Renal cortex interstitium (tissue), 11 donors: ENCODE measurements at regions not wholly inside any gene's neighbourhood (a gene's known extent, or its start where the extent isn't known, plus 50 kb on each side); places are given as distances from the start of the nearest gene placed in this dataset.
A peak's percentile ranks its signal among the peaks of the same experiment; 100 is the strongest.

Source experiments
- DNase-seq, 11 donors: peaks; one replicate each; pipeline ENCODE4 v3.0.0-alpha.2; 2013; ENCODE audit warnings: low read depth in 9 of 11, low spot score in 4 of 11; ENCODE audit errors: extremely low read depth in 1 of 11

DNA sequence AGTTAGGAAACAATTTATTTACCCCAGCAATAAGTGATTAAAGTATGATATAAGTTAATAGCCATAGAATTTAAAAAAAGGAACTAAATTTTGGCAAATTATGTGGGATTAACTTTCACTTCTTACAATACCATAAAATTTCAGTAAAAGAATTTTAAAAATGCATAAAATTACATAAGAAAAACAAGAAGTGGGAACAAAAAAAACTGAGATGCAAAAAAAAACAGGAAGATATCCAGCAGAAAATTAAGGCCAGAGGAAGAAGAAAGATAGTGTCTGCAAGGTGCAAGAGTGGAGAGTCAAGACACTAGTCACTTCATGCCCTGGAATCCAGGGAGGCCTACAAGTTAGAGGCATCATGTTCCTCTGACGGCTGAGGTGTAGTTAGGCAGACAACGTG, 184.2 kb downstream of the GASK1B start:
- no peak for DNase-seq

DNA sequence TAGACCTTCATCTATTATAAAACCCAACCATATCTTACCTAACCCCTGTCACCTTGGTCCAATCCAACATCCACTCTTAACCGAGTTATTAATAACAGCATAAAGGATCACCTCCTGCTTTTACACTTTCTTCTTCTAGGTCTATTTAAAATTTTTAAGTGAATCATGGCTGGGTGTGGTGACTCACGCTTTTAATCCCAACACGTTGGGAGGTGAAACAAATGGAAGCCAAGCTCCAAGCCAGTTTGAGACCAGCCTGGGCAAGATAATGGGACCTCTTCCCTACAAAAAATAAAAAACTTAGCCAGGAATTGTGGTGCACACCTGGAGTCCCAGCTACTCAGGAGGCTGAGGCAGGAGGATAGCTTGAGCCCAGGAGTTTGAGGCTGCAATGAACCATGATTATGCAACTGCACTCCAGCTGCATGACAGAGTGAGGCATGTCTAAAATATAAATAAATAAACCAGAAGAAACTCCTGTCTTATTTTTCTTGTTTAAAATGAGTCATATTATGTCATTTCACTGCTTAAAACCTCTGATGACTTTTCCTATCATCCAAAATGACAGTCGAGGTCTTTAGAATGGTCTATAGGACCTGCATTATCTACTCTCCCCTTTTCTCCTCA, 188.4 kb downstream of the GASK1B start:
- DNase-seq, result no peak

DNA sequence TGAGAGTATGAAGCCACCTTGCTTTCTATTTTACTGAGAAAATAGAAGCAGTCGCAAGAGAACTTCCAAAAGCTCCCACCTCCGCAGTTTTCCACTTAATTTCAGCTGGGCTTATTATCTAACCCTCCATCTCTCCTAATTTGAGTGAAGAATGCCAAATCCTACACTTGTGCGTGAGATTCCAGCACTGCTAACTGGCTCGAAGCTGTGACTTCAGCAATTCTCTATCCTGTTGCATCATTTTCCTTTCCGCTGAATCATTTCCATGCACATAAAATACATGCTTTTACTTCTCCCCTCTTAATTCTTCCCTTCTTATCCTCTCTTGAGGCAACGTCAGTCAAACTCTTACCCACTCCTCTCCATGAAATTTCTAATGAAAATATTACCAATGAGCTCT, 189.5 kb downstream of the GASK1B start:
- DNase-seq, result no peak

DNA sequence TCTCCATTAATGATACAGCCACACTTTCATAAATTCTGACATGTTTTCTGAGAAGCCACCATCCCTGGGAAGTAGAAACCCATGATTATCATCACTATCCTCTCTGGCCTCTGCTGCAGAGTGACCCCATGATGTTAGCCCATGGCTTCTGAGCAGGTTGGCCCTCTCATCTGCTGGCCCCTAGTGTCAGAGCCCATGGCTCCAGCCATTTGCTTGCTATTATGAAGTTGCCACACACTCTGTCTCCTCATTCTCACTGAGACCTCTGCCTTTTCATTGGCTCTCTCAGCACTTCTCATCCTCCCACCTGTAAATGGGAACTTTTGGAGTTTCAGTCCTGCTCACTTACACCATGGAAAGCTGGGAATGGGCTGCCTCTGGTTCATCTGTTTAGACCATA, 192.7 kb downstream of the GASK1B start:
- no peak for DNase-seq

DNA sequence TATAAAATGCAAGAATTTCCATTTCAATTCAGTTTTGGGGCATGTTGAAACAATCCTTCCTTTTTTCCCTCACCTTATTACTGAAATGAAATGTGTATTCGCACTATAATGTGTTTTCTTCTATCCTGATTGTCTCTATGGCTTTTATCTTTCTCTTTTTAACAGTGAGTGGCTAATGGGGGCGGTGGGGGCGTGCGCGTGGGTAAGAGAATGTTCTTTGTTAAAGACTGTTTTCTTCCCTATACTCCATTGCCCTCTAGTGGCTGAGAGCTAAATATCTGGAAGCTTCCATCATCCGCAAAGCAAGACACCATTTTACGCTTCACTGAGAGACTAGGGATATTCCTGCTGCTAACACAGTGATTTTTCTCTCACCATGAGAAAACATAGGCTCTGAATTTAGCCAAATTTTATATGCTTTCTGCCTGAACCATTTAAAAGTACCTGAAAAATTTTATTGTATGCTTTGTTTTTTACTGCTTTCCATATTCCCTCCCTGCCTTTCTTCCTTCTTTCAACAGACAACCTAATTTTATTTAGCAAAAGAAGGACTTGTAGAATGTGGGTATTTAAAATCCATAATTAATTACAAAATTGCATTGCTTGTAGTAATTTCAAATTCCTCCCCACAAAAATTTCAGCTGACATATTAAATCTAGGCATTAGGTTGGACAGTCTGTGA, 194.0 kb downstream of the GASK1B start:
- peak in 10 of 11 donors; percentile 41 to 62 (median 54) for DNase-seq

DNA sequence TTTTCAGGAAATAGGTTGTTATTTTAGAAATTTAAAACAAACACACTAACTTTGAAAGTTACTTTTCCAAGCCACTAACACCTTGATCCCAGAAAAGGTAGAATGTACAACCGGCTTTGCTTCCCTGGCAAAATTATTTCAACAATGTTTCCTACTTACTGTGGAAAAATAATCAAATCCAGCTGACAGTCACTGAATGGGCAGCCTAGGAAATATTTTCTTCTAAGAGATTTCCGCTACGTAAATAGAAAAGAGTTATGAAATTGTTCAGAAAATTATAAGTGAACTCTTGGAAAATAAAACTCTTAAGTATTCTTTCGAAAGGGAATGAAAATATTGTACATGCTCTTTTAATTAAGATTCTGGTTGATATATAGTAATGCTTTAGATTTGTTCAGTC, 195.7 kb downstream of the GASK1B start:
- no peak for DNase-seq

DNA sequence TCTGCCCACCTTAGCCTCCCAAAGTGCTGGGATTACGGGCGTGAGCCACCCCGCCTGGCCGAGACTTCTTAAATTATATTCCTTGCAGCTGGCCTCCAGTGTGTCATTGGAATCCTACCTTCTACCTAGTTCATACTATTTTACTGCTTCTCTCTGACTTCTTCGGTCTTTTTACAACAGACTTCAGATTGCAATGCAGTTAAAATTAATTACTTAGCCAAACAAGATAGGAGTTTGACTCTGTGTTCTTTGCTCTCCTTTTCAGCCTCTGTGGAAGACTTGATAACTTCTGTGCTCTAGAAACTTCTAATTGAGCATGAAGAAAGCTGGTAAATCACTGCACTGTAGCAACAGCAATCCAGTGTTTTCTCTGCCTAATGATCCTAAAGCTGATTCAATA, 199.5 kb downstream of the GASK1B start:
- no peak for DNase-seq

DNA sequence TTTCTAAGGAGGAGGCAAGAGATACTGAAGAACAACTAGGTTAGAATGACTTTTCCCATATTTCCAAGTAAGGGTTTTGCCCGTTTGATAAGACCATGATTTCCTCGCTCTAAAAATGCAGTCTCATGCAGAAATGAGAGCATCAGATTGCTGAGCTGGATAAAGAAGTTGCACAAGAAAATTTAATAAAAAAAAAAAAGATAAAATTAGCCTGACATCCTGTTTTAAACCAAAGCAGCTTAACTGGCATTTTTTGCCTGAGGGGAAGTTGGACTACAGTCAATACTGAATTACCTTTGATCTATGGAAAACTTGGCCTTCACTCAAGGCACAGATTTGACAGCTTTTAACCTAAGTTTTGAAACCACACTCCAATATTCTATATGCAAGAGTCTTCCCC, 208.4 kb downstream of the GASK1B start:
- no peak for DNase-seq

DNA sequence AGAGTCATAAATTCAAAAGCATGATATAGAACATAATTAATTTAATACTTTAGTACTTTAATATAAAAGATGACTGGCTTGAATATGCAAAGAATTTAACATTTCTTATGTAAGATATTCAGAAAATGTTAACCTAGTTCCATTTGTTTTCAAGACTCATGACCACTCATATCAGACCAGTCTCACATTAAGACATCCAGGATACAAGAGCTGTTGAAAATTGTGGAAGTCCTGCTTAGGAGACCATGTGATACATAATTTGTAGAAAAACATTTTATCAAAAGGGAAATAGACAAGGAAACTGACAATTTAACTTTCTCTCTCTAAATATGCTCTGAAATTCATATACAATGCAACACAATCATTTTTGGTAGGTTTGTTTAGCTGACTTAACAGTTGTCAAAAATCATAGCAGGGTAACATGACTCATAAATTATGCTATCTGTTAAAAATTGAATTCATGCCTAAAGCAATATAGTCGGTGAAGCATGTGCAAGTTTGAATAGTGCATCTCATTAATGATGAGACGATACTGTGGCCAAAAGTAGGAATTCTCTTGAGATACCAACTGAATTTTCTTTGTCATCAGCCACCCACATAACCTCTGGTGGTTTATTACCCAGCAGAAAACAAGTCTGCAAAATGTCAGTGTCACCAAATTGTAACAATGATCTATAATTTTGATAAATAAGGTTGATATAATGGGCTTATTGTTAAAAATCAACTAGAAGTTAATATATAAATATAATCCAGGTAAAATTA, 211.4 kb downstream of the GASK1B start:
- no peak for DNase-seq

DNA sequence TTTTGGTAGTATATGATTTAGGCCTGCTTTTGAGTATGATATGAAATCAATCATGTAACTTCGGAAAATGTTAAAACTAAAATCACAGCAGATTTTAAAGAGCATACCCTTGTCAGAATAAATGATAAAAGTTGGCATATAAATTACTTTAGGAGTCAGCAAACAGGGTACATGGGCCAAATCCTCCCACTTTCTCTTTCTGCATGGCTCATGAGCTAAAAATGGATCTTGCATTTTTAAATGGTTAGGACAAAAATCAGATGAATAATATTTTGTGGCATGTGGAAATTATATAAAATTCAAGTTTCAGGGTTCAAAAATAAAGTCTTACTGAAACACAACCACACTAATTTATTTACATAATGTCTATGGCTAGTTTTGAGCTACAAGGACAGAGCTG, 214.9 kb downstream of the GASK1B start:
- DNase-seq, result no peak

DNA sequence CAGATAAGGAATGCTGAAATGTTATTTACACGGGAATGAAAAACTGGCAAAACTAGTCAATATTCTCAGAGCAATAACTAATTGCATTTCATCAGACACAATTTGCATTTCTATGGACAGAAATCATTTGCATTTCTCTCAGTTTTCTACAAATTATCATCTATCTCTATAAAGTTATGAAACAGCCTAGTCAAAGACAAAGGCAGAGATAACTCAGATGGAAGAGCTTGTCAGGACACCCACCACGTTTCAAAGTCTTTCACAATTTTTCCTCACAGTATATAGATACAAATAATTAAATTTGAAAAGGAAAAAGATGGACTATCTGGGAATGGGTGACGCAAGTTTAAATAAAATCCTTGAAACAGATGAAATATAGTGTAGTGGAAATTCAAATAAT, 230.8 kb downstream of the GASK1B start:
- no peak for DNase-seq

DNA sequence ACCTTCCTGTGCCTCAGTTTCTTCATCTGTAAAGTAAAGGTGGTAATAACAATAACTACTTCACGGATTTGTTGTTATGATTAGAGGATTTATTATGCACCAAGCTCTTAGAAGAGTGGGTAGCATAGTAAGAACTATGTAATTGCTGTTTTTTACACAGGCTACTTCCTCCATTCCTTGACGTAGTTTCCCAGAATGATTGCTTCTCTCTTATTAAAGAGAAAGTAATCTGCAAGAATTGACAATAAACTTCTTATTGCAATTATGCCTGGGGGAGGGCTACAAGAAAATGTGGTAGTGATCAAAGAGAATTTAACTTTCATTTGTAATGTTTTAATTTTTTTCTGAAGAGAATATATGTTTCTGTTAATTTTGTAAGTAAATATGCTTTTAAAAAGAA, 238.7 kb downstream of the GASK1B start:
- DNase-seq, result no peak

DNA sequence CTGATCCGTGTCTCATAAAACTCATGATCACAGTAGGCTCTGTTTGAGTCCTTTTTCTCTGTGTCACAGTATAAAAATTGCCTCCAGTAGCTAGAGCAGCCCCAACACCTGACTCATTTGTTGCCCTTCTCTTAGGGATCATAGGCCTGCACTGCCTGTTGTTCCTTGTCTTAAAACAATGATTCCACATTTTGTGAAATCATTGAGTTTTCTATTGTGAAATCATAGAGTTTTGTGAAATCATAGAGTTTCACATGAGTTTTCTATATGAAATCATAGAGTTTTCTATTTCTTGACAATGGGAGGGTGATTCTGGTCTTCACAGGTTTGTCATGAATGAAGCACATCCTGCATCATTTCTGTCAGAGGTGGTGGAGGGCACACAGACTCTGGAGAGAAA, 239.9 kb downstream of the GASK1B start:
- no peak for DNase-seq

DNA sequence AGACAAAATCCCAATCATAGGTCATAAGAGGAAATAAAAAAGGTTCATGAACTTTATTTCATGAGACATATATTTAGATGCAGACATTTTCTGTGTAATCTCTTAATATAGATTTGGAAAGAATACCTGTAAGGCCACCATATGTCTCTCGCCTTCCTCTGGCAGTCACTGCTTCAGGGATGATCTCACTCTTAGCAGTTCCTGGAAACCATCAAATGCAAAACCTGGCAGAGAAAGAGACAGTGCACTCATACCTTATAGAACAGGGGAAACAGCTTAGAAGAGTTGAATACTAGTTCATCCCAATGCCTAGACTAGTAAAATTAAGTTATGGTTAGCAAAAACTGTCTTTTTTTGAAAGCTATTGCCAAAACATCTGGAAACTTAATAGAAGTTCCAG, 243.3 kb downstream of the GASK1B start:
- no peak for DNase-seq

DNA sequence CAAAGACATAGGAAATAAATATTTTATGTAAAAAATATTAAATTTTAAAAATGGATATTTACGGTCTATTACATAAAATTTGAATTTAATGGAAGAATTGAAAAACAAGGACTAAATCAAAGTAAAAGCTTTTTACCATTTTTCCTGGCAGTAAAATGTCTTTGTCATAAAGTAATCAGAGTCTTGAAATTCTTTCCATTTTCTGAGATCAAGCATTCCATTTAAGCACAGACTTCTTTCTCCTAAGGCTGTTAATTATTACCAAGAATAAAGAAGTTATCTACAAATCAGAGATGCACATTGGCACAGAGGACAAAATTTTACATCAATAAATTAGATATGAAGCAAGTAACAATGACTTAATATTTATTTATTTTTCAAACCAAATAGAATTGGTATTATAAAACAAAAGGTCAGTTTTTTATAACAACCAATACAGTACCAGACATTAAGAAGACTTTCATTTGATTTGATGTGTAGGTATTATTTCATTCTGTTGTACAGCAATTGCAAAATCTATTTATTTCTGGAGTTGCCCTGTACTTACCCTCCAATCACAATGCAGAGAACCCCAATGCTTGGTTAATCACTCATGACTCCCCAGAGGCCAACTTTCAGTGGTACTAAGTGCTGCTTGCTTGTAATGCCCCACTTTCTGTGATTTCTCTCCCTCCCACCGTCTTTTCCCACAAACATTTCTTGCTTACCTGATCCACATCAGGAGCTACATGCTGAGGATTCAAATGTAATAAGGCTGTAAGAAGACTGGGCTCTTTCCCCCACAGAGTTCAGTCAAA, 254.6 kb downstream of the GASK1B start:
- peak in 6 of 11 donors; percentile 2 to 28 (median 16) for DNase-seq

DNA sequence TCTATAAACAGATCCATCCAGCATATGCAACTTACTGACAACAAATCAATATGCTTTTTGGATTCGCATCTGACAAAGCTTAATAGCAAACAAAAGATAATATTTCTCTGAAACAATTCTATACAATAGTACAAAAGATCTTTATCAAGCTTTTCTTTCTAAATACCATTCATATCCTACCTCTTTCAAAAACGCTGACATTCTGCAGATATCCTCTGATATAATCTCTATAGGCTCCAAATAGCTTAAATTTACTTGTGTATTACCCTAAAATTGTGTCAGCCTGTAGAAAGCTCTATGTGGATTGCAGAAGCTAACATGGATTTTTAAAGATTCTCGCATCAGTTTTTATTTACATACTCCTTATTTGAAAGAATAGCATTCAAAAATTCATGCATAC, 260.6 kb downstream of the GASK1B start:
- DNase-seq, result no peak

DNA sequence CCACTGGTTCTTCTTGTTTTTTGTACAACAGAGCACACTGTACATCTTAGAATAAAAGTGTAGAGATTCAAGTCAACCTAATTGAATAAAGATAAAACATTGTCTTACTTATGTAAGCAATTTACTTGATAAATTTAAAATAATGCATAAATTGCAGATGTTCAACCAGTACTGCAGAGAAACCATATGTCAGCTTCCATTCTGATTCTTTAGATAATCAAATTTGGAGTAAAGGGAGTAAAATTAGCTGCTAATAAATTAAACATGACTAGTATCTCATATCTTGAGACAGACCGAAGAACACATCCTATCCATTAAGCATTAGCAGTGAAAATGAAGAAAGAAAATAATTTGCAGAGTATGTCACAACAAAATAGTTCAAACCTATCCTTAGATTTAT, 261.2 kb downstream of the GASK1B start:
- DNase-seq, result no peak

DNA sequence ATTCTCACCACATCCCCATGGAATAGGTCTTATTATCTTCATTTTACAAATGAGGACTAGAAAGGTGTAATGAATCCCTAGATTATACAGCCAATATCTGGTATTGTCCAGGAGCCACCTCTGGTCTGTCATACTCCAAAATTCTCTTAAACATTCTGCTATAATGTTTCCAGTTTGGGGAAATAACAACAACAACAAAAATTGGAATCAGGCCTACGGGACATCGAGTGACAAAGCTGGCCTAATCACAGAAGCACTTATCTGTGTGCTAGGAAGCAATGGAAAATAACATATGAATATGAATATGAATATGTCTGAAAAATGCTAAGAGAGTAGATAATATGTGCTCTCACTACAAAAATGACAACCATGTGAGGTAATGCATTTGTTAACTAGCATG, 264.1 kb downstream of the GASK1B start:
- no peak for DNase-seq

DNA sequence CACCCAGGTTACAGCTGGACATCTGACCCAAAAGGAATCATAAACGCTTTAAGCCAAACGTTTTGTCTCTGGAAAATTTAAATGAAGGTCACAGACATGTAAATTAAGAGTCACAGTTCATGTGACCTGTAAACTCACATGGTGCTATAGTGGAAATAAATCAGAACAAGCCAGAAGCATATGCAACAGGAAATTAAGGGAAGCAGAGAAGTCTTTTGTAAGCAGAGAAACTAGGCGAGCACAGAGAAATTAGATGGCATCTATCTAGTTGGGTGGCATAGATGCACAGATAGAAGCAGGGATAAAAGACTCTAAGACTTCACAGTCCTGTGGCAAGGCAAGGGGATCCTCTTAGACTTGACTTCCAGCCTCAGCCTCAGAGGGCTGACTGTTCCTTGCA, 264.8 kb downstream of the GASK1B start:
- DNase-seq, result no peak
